ENCODE measurements at regions not wholly inside any gene's neighbourhood (a gene's known extent, or its start where the extent isn't known, plus 50 kb on each side); places are given as distances from the start of the nearest gene placed in this dataset.

DNA sequence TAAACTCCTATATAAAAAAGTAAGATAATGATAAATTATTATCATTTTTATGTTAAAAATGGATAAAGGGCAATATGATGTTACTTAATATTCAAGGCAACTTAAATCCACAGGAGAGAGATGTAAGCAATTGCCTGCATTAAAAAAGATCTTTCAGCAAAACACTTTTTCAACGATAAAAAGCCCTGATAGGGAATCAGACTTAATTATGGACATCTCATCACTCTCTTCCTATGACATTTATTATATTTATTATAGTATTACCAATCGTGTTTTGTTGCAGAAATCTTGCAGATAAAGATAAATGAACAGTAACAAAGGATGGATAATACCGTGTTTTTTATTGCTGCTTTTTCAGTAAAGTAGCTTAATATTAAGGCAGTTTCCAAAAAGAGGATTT lies 178.5 kb downstream of the SH2D1A start:
- ATAC-seq = no peak

DNA sequence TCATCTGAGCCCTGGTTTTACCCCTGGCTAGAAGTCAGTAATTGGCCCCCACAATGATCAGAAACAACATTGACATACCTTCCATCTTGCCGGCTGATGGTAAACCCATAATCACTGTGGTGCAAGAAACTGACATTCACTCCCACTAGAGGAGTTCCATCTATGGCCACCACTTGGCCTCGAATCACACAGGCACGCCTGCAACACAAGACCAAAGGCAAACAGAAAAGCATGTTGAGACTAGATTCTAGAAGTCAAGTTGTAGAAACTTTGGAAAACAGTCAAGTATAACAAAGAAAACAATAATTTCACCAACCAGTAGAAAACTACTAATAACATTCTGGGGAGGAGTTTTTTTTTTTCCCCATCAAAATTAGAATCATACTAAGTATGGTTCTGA lies 183.4 kb downstream of the SH2D1A start:
- ATAC-seq = no peak

DNA sequence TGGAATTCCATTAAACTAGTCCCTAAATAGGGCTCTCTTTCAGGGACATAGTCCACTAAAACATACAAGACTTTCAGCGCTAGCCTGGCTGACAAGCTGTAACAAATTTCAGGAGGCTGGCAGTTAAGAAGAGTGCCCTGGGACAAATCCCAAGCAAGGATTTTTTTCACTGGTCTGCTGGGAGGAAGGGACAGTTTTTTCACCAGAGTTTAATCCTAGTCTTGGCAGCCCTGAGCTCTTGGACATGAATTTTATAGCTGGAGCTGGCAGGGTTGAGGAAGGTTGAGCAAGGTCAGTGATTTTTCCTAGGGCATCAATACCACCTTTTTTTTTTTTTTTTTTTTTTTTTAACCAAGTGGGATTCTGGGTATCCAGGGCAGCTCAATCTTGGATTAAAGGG lies 184.4 kb downstream of the SH2D1A start:
- ATAC-seq = no peak

DNA sequence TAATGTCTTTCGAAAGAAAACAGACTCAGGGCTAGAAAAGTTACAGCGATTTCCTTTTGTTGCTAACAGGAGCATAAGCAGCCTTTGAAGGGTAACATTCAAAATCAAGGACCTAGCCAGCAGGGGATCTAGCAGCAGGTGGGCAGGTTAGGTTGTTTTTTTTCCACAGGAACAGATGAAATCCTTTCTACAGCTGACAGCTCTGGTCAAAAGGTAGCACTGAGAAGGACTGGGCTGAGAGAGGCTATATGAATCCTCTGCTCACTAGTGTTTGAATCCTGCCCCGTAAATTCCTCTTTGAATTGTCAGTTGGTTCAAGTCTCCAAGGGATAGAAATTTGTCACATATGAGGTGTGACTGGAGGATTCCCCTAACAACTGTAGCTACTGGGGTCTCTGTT lies 188.2 kb downstream of the SH2D1A start:
- ATAC-seq = no peak

DNA sequence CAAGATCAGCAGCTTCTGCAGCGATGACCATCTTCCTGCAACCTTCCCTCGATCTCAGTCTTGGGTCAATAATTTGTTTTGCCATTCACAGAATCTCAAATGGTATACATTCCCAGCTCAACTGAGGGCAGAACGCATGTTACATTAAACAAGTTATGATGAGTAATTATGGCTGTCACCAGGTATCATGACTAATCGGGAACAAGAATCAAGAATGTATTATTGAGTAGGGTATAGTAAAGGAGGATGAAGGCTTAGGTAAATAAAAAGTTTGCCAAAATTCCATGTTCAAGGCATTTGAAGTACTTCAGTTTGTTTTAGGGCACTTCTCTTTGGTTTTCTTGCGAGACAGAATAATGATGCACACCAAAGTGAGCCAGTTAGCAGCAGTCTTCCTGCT lies 194.1 kb downstream of the SH2D1A start:
- ATAC-seq = no peak

DNA sequence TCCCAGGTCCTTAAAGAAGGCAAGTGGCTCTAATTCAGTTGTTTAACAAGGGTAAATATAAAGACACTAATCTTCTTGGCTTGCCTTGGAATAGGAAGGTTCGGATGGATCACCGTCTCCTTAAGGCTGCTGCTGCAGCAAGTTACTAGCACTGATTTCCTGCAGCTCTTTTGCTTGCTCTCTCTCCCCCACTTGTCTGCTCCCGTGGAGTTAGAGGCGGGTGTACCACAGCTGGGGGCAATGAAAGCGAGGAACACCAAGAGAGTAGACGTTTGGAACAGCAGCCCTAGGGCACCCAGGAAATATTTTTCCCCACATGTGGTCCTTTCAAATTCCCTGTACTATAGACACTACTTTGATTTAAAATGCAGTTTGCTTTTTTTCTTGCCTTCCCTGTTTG lies 202.2 kb downstream of the SH2D1A start:
- no peak for ATAC-seq

DNA sequence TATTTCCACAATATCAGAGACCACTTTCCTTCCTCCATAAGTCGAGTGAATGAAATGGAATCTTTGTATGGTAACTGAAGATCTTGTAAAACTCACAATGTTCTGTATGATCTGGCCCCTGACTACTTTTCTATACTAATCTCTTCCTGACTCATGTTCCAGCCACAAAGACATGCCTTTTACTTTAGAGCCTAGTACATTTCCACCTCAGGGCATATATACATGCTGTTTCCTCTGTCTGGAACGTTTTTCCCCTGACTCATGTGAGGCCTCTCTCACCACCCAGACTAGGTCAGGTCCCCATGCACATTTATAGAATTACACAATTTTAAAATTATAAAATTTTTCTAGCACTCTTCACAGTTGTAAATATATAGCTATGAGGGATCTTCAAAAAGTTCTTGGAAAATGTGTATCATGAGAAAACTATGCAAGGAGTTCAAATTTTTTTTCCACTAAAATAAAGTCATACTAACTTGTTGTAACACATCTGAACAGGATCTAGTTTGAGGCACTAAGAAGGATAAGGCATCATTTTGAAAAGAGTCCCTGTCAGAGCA lies 208.8 kb downstream of the SH2D1A start:
- no peak for ATAC-seq

DNA sequence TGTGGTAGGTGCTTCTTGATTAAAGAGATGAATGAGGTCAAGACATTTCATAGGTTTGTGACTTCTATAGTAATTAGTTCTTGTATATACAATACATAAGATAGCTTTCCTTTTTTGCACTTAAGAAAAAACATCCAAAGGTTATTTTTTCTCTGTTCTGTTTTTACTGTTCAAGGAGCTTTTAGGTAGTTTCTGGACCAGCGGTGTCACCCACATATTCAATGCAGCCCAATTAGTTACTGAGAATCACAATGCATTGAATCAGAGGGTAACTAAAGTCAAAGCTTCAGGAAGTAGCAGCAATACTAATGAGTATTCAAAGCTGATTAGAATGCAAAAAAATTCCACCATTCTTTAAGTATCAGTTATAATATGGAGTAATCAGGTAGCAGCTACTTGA lies 211.6 kb downstream of the SH2D1A start:
- ATAC-seq = no peak

DNA sequence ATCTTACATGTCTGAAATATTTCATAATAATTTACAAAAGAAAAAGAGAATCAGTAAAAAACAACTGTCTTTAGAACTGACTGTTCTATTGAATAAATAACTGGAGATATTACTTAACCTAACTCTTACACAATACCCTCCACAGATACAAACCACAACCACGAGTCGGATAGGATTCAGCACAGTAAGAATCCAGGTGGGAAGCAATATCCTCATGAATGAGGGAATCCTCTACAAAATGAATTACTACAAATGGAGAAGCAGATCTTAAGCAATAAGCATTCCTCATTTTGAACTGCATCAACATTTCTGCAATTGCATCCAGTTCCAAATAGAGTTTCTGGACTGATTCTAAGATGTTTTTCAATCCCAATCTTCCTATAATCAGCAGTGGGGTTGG lies 227.1 kb downstream of the SH2D1A start:
- ATAC-seq = no peak

DNA sequence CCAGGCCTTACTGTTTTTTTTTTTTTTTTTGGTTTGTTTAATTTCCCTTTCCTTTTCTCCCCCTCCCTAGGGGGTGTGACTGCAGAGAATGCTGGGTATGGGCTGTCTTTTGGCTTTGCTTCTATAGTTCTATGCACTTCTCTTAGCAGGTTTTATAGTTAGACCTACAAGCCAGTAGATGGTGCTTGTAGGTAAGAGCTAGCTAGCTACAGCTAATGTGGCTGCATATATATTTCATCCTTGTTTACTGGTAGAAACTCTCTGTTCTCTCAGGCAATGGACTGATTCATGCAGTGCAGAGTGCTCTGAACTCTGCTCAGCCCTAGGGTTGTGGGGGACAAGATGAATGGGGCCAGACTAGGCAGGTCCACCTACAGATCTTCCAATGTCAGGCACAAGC lies 246.4 kb downstream of the SH2D1A start:
- ATAC-seq = no peak

DNA sequence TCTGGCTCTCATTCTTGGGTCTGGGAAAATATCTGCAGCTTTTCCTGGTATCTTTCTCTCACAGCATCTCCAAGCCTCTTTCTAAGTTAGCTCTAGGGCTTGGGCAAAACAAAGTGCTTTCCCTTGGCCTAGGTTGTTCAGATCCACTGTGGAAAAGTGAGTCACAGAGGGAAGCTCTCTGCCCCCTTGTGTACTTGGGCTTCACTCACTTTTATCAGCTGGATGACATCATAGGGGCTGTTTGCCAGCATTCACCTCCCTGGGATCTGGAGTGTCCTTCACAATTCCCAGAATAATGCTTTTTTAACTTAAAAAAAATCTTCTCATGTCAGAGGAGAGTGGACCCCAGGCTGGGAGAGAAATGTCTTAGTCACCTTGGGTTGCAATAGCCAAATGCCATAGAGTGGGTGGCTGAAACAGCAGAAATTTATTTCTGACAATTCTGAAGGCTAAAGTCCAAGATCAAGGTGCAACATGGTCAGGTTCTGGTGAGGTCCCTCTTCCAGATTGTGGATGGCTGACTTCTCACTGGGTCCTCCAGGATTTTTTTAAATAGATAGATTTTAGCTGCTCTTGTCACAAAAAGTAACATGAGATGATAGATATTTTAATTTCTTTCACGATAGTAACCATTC lies 247.8 kb downstream of the SH2D1A start:
- ATAC-seq = no peak

DNA sequence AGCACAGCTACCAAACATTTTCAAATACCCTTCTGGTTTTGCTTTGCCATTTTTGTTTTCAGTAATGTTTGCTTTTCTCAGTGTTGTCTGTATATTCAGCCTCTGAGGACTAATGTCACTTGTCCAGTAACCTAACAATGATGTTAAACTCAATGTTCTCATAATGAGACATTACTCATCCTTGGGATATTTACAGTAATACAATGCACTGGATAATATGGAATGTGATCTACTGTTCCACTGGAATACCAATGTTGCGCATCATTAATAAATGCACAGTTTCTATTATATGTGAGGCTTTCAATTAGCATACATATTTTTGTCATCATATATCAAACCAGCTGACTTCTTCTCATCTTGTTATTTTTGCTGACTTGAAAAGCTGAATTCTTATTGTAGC lies 259.1 kb downstream of the SH2D1A start:
- no peak for ATAC-seq

DNA sequence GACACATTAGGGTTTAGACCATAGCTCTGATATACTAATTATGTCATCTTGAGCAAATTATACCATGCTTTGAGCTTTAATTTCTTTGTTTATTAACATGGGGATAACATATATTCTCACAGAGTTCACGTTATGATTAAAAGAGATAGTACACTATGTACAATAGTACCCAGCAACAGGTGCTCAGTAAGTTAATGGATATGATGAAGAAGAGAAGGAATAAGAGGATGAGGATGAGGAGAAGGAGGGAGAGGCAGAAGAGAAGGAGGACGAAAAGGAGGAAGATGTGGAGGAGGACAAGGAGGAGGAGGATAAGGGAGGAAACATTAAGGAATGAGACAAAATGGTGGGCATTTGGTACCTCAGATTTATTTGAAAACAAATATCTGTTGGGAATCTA lies 260.4 kb downstream of the SH2D1A start:
- no peak for ATAC-seq

DNA sequence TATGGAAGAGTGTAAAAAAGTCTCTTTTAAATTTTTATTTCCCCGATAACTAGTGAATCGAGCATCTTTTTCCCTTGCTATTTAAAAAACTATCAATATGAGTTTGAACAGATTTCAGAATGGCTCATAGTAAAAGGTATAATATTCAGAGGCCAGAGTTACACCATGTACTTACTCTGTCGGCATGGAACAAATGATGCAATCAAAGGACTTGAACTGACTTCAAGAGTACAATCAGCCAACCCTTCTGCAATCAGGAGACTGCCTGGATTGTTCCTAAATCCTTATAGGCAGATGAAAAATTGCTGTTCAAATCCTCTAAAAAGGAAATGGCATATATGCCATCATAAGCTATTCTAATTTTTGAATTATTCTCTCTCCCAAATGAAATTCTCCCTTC lies 273.3 kb downstream of the SH2D1A start:
- ATAC-seq = no peak

DNA sequence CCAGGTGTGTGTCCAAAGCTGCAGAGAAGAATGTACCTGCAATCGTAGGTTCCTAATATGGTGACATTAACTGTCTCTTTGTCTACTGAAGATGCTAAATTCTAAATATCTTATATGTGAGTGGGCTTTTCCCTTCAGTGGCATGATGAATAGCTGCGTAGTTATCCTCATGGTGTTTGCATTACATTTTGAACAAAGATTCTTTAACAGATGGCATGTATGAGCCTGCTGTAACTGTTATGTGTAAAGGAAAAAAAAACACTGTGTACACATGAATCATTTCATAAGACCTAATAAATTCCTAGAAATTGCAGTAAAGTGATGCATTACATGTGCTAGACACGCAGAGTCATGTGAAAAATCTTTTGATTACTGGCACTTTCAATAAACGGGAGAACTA lies 288.0 kb downstream of the SH2D1A start:
- no peak for ATAC-seq

DNA sequence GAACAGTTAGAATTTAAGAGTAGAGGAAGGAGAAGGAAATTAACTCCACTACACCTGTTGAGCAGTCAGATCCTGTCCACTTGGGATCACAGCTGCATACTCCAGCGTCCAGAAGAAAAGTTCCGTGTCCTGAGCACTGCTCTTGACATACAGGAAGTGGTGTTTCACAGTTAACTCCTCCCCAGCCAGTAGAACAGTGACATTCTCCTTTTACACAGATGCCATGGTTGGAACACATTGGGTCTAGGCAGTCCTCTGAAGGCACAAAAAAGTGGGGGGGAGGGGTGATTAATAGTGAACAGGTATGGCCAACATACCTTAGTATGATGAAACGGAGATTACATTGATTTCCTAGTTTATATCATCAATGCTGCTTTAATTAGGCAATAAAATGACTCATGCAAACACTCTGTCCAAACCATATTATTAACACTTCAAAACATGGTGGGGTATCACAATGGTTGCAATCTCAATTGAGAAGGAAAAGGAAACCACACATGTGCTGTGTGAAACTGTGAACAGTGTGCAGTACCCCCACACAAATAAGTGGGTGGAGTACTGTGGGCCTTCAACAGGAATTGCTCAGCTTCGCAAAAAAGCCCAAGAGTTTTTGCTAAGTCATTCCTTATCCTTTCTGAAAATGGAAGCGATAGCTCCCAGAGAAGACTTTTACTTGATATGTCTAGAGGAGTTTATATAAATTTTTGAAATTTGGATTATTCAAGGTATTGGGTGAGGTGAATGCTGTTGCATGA lies 295.6 kb downstream of the SH2D1A start:
- ATAC-seq = no peak

DNA sequence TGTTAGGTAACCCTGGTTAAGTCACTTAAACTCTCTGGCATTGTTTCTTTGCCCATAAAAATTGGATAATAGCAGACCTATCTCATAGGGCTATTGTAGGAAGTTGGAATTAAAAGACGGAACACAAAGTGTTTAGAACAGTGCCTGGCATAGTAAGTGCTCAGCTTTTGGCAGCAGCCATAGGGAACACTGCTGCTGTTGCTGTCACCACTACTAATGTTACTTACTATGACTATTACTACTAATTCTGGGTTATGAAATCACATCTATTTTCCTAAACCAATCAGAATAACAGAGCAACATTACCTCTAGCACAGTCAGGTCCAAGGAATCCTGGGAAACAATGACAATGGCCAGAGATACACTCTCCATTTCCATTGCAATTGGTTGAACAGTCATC lies 300.0 kb downstream of the SH2D1A start:
- no peak for ATAC-seq

DNA sequence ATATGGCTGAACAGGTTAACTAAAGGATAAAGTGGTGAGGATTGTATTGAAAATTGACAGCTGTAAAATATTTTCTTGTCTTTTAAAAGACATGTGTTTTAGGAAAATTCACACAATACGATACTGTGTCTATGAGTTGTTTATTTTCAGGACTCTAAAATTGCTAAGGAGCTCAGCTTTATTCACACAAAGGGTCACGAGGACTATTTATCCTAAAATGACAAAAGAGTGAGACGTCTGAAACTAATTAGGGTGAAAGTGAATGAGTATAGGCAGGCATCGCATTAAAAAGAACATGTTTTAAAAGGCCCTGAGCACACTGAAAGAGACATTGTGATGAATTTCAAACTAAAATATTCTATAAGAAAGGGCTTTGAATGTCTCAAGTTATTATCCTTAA lies 304.7 kb downstream of the SH2D1A start:
- ATAC-seq = no peak

DNA sequence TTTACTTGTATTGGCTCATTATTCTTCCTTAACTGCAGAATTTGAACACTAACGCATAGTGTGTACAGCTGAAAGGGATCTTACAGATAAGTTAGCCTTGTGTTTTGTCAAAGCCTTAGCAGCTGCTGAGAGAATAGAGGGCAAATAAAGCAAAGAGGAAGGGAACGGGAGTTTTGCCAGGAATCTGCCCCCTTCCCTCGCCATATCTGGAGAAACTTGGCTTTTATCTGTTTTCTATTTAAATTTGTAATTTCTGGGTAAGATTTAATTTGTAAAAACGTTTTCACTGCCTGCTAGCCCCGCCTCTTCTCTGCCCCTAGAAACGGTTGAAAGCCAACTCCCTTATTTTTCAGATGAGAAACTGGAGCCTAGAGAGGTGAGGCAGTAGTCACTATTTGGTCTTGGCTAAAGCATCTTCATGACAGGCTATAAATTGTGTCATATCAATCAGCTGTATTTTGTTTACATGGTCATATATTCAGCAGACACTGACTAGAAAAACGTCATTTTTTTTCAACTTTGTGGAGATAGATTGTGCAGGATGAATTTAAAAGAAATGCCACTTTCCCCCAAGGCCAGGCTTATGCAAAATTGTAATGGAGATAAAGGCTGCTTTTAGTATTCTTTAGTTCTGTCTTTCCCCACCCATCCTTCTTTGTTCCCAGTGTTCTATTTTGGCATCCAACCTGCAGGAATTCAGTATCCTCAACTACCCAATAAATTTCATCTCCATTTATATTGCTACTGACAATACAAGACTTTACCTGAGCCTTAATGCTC lies 319.4 kb downstream of the SH2D1A start:
- no peak for ATAC-seq

DNA sequence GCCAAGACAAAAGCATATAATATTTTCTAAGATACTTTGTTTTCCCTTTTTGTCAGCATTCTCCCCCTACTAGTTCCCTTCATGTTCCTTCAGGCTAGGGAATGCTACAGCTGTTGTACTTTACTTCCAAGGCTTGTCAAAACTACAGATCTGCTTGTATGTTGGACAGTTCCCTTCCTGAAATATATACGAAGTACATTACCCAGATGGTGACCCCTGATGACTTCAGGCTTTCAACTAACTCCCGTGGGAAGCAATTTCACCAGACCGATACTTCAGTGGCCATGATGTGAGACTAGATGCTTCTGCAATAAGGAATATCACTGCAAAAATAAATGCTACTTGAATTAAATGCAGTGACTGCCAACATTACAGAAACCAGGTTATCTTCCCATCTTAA lies 332.8 kb downstream of the SH2D1A start:
- no peak for ATAC-seq

DNA sequence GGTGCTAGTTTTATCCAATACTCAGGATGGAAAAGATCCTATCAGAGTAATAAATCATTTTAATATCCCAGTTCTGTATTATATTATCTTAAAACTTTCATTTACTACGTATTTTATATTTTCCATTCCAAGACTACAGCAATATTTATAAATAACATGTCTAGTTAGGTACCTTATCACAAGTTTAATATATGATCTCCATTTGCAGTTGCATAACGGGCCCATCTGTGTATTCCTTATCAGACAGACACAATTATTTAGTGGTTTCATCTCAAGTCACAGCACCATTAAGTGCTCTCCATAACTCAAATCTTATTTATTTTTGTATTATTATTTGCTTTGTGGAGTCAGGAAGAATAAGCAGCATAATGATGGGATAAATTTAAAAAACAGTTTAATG lies 333.9 kb downstream of the SH2D1A start:
- ATAC-seq = no peak

DNA sequence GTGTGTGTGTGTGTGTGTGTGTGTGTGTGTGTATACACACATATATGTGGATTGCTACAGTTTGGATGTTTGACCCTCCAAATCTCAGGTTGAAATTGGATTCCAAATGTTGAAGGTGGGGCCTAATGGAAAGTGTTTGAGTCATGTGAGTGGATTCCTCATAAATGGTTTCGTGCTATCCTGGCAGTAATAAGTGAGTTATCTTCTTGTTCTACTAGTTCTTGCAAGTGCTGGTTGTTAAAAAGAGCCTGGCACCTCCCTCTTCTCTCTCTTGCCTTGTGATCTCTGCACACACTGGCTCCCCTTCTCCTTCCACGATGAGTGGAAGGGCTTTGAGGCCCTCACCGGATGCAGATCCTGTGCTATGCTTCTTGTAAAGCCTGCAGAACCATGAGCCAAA lies 344.1 kb downstream of the SH2D1A start:
- no peak for ATAC-seq

DNA sequence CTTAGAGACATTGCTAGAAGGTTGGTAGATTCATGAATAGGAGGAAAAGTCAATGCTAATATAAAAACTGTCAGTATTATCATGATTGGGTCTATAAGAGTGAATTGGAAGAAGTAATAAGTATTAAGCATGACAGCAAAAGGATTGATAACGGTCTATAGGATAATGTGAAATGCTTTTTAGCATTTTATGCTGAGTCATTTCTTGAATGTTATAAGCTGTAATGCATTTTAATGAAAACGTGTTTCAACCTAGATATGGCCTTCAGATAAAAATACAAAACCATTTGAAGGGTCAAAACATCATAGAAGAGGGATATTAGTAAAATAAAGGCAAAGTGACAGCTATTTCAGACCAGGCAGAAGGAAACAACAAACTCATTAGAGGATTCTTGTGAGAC lies 353.5 kb downstream of the SH2D1A start:
- ATAC-seq = no peak

DNA sequence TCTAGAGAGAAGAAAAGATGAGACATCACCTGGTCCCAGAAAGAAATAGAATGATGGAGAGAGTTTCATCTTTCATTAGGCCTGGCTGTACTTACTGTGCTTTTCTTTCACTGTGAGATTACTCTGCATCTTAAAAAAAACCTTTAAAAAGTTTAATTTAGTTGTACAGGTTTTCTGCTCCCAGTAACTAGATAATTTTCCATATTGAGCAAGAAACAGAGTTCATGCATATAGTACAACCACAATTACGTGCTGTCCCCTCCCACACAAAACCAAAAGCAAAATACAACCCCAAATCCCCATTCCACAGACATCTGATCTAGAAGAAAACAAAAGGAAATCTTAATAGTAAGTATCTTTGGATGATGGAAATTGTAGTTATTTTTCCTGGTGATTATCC lies 371.2 kb downstream of the SH2D1A start:
- ATAC-seq = no peak
